Stimulated activated CD8-positive, alpha-beta memory T cell treated with anti-CD3 and anti-CD28 coated beads, Interleukin-15, amount 100 ng/mL, for 1 hour (primary cell): ENCODE measurements at regions not wholly inside any gene's neighbourhood (a gene's known extent, or its start where the extent isn't known, plus 50 kb on each side); places are given as distances from the start of the nearest gene placed in this dataset.
"Not testable (repeated sequence)": the region's sequence is repeated elsewhere in the genome, so short reads cannot be mapped to it uniquely, and the experiment has no call there.

Source experiments
- DNase-seq: peaks from one replicate; pipeline ENCODE4 v3.0.0-alpha.2; 2020; ENCODE audit warnings: low read depth

DNA sequence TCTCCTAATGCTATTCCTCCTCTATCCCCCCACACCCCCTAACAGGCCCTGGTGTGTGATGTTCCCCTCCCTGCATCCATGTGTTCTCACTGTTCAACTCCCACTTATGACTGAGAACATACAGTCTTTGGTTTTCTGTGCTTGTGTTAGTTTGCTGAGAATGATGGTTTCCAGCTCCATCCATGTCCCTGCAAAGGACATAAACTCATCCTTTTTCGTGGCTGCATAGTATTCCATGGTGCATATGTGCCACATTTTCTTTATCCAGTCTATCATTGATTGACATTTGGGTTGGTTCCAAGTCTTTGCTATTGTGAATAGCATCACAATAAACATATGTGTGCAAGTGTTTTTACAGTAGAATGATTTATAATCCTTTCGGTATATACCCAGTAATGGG is 870.0 kb upstream of the SLC39A10 start:
- DNase-seq = not testable (repeated sequence)

DNA sequence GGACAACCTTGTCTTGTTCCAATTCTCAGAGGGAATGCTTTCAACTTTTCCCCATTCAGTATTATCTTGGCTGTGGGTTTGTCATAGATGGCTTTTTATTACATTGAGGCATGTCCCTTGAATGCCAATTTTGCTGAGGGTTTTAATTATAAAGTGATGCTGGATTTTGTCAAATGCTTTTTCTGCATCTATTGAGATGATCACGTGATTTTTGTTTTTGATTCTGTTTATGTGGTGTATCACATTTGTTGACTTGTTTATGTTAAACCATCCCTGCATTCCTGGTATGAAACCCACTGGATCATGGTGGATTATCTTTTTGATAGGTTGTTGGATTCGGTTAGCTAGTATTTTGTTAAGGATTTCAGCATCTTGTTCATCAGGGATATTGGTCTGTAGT is 885.6 kb upstream of the SLC39A10 start:
- not testable (repeated sequence) for DNase-seq

DNA sequence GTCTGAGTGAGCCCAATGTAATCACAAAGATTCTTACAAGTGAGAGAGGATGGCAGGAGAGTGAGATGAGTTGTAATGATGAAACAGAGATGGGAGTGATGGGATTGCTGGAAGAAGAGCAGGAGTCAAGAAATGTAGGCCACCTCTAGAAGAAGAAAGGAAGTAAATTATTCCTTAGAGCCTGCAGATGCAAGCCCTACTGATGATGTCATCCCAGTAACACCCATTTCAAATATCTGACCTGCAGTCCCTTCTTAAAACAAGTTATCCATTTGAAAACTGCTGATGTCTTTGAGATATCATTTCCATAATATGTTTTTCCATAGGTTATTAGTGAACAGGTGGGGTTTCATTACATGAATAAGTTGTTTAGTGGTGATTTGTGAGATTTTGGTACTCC is 888.0 kb upstream of the SLC39A10 start:
- no peak for DNase-seq

DNA sequence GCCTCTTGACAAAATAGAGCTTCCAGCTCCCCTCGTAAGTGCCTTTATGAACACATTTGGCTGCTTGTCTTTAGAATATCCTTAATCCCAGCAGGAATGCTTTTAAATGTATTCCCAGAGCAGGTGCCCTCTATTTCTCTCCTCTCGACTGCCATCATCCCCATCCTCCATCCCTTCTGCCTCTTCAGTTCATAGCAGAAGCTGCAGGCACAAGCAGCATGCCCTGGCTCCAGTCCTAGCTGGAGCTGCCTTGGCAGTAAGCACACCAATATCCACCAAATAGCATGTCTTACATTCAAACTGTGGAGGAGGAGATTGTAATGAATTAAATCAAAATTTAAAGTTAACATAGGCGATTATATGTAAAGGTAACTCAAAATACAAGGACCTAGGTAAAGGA is 891.3 kb upstream of the SLC39A10 start:
- DNase-seq = no peak

DNA sequence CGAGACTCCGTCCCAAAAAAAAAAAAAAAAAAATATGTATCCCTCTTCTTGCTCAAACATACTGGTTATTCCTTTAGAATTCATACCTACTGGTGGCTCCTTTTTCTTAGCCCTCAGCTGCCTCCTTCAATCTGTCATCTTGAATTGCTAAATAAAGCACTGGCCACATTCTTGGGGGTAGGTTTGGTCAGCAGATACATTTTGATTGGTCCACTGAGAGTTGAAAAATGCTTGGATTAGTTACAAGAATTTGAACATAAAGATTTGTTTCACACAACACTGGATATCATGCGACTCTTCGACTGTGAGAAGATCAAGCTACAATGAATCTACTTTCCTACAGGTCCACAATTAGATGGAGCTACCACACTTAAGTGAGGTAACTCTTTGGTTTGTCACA is 906.1 kb upstream of the SLC39A10 start:
- no peak for DNase-seq

DNA sequence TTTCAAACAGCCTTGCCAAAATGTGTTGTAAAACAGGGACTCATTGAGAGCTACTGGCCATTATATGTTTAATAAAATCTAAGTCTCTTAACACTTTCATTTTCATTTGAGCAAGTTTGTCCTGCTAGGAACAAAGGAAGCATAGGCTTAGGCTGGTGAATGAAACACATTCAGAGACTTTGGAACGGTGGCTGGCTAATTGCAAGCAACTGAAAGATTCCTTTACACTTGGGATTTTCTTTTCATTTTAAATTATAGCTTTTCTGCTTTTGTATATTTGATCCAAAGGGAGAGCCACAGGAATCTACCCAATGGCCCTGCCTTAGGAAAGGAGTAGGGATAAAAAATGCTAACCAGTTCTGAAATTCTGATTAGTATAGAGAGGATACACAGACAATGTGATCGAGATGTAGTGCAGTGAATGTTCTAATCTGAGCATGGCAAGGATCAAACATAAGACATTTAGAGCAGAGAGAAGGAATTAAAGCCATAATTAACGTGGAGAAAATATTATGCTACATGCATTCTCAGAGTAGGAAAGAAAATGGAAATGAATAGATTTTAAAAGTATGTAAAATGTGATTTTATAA is 911.4 kb upstream of the SLC39A10 start:
- no peak for DNase-seq

DNA sequence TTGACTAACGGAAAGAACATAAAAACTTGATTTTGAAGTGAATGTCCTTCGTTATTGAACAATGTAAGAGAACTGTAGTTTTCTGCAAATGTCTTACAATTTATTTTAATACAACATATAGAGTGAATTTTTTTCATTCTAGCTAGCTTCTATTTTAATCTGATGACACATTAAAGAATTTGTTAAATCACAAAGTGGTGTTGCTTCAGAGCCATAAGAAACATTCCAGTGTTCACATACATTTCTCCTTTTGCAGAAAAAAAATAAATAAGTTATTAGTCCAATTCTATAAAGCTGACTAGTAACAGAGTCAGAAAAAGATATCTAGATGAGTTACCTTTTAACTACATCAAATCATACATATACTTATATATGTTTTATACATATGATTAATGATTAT is 914.3 kb upstream of the SLC39A10 start:
- no peak for DNase-seq

DNA sequence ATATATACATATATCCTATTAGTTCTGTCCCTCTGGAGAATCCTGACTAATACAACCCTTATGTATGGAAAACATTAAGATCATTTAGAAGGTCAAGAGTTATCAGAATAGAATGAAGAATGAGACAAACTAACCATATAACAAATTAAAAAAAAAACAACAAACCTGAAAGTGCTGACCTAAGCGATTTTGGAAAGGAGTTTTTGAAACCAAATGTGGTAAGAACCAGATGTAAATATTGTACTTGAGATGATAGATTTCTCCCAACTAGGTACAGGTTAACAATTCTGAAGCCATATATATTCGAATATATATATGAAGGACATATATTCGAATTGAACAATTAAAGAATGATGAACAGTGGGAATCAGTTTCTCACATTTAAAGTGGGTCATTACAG is 917.8 kb upstream of the SLC39A10 start:
- no peak for DNase-seq

DNA sequence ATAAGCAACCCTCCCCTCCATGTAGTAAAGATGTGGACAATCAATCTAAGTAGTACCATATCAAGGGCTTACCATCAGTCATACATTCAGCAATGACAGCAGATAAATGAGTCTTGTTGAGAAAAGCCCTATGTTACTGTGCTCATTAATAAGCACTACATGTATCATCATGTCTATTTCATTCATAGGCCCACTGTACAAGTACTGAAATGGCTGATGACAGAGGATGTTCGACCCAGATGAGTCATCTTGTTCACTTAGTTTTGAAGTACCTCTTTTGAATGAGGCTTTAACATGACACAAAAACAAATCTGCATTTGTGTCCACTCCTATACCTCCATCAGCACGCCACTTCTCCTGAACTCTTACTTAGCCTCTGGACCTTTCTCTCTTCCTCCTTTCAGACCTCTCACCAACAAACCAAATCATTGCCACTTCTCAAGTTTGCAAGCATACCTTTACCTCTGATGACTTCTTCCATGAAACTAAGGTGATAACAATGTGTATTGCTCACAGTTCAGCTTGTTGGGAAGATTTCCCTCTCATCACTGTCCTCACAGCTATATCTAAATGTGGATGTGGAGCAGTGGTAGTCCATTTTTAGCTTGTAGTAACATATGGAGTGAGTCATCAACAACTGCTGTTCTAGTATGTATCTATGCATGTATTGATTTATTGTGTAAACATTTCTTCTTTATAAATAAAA is 921.0 kb upstream of the SLC39A10 start:
- DNase-seq = no peak

DNA sequence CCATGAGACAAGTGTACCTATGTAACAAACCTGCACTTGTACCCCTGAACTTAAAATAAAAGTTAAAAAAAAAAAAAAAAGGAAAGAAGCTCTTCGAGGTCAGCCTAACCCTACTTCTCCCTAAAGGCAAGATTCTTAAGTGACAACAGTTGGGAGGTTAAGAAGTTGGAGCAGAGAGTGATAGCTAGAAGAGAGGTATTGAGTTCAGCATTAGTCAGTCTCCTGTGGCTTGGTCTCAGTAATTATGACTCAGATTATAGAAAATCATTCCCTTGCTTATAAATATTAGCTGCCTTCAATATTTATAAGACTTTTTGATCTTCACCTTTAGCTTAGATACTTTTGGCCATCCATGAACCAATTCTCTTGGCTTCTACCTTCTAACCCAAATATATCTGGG is 926.8 kb upstream of the SLC39A10 start:
- DNase-seq = no peak

DNA sequence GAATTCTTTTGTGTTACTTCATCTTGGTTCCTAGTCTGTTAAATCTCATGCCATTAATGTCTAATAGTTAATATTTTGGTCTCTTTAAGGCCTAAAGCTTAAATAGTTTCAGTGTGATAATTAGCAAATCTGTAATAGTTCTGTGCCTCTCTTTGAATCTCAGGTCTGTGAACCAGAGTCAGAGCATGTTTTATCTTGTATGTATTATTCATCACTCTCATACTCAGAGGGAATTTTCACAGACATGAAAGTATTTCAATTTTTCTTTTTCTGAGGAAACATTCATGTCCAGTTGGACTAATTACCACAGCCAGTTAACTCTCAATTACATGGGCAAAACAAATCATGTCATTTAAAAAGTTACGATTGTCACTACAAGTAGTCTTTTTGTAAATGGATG is 931.9 kb upstream of the SLC39A10 start:
- DNase-seq = no peak

DNA sequence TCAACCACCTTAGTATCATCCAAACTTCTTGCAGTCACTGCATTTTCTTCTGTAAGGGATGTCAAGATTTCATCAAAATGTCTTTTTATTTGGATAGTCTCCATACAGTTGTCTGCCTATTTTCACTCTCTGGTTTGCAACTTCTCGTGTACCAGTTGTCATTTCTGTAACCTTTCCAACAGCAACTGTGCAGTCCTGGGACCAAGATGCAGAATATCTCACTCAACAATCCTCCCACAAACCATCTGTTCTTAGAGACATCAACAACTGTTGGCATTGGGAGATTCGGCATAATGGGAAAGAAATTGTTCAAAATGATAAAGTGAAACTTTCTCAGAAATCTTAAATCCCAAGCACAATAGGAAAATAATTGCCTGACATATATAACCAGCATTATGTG is 933.6 kb upstream of the SLC39A10 start:
- DNase-seq = no peak

DNA sequence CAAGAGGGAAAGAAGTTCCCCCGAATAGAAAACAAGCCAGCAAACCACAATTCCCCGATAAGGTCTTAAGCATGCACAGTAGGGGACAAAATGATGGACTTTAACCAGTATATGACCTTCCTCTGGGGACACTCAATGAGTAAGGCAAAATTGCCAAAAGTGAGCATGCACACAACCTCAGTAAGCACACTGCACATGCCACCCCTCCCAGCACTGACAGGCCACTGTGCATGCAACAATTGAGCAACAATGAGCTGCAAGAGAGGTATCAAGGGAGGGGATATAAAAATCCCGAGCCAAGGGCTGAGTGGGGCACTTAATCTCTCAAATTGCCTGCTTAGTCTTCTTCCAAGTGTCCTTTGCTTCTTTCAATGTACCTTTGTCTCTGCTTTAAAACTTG is 935.8 kb upstream of the SLC39A10 start:
- no peak for DNase-seq

DNA sequence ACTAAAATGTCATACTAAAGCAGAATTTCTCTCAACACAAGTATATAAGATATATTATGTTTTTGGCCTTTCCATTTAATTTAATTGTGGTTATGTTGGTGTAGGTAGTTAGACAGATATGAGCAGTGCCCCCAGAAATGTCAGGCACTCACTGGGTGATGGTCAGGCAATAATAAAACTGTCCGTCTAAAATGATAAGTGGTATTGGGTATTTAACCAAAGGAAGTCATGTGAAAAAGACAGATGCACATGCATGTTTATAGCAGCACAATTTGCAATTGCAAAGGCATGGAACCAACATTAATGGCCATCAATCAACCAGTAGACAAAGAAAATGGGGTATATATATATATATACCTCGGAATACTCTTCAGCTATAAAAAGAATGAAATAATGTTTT is 936.6 kb upstream of the SLC39A10 start:
- no peak for DNase-seq

DNA sequence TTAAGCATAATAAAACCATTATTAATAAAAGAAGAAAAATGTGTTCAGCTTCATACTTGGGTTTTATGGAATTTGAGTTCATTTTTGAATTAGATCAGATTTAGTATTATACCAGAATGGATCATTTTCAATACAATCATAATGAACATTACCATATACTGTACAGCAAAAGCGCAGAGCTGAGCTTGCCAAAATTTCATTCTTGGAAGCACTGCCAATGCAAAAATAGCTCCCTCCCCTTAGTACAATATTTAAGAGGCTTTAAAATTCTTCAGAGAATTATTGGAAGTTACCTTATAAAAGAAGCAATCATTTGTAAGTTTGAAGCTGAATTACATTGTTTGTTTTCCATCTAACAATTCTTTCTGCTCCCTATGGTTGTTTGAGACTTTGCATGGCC is 938.1 kb upstream of the SLC39A10 start:
- no peak for DNase-seq

DNA sequence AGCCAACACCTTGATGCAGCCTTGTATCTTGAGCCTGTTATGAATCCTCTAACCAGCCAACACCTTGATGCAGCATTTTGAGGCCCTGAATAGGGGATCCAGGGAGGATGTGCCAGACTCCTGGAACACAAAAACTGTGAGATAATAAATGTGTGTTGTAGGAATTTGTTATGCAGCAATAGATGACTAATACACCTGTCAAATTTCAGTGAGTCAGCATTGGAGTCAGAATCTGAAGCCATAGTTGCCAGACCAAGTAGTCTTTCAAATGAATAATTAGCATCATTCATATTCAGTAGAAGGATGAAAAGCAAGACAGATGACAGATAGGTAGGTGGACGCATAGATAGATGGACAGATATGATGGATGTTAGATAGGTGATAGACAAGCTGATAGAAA is 942.5 kb upstream of the SLC39A10 start:
- no peak for DNase-seq

DNA sequence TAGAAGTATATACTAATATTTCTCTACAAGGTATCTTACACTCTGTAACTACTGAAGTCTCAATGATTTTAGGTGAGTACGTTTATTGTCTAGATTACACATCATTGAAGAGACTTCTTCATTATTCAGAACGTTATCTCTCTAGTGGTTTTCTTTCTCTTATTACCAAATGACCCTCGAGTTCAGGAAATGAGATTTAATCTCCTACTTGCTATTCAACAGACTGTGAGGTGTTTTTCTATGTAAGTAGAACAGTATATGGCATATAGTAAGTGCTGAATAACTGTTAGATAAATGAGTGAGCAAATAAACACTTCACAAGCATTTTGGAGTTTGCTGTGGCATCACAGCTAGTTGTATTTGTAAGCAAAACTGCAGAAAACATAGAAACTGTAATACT is 947.2 kb upstream of the SLC39A10 start:
- DNase-seq = no peak

DNA sequence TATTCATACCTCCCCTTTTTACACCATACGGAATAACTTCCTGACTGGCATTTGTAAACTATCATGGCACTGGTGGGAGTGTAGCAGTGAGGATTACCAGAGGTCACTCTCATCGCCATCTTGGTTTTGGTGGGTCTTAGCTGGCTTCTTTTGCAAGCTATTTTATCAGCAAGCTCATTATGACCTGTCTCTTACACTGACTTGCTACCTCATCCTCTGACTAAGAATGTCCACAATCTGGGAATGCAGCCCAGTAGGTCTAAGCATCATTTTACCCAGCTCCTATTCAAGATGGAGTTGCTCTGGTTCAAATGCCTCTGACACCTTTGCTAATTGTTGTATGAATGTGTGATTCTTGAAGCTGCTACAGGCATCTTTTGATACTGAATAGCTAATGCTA is 950.8 kb upstream of the SLC39A10 start:
- DNase-seq = no peak

DNA sequence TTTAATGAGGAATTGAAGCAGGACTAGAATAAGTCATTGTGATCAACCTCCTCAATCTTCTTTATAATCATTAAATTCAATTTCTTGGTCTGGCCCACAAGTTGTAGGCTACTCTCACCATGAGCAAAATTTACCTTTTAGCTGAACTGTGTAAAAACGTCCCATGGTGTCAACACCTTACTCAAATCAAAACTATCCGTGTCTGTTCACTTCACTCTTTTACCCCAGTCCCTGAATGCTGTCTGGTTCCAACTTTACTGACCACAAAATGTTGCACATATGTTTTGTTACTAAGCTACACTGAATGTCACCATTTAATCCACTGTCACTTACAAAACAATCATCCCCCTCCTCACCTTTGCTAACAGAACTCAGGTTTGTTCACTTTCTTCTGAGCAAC is 951.6 kb upstream of the SLC39A10 start:
- DNase-seq = no peak

DNA sequence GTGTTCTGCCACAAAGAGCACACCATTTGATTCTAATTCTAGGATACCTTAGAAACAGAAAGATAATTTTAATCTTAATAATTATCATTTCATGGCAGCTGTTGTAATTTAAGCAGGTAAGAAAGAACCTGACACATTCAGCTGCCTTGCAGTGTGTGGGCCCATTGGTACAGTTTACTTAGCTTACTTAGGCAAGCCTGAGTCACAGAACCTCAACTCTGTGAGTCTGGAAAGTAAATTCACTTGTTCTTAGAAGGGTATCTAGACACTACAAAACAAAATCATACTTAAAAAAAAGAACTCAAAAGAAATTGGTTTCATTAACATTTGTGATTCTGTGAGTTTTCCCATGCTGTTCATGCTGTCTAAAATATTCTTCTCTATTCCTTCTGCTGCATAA is 956.3 kb upstream of the SLC39A10 start:
- no peak for DNase-seq

DNA sequence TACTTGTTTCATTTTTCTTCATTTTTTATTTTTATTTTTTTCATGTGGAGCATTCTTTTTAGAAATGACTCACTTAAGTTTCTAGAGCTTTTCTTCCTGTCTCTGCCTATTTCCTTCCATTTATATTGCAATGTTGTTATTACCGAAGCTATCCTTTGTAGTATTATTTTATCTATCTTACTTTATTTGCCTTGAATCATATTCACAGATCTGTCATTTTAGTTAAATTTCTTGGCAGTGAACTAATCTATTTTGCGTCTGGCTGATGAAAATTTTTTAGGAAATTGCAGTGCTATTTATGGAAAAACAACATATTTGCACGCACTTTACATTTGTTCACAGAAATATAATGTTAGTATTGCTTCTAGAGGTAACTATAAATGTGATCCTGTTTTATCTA is 956.9 kb upstream of the SLC39A10 start:
- DNase-seq = no peak

DNA sequence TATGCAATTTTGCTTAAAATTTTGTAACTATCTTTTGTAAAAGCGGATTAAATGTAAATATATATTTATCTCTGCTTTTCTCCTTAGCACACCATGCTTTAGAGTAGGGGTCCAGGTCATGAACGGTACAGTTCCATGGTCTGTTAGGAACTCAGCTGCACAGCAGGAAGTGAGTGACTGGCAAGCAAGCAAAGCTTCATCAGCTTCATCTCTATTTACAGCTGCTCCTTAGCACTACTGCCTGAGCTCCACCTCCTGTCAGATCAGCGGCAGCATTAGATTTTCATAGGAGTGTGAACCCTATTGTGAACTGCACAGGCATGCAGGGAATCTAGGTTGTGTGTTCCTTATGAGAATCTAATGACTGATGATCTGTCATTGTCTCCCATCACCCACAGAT is 959.0 kb upstream of the SLC39A10 start:
- DNase-seq = no peak

DNA sequence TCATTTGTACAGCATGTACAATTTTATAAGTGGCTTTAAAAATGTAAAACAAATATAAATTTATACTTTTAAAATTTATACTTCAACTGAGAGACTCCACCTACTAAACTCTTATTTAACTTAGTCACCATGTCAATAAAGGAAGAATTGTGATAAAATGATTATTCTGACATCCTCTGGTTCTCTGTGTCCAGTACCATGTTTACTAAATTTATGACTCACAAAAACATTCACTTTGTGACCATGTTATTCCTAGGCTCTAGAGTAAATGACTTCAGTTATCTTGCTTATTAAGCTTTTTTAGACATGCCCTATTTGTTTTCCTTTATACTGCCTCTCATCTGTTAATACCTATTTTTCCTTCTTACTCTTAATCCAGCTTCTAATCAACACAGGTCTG is 959.6 kb upstream of the SLC39A10 start:
- DNase-seq = no peak

DNA sequence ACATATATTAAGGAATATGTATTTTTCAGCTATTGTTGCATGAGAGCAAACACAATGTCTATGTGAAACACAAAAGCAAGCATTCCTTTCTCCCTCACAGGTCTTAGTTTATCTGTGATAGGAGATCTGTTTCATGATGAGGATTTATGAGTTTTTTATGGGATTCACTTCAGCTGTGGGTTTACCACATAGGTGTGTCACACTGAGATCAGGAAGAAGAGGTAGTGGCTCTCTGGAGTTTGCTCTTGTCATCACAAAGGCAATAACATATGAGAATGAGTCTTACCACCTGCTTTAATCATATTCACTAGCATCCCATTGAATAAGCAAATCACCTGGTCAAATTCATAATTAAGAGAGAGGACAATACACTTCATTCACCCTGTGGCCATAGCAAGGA is 960.3 kb upstream of the SLC39A10 start:
- DNase-seq = no peak
